ENCODE measurements at regions not wholly inside any gene's neighbourhood (a gene's known extent, or its start where the extent isn't known, plus 50 kb on each side); places are given as distances from the start of the nearest gene placed in this dataset.

DNA sequence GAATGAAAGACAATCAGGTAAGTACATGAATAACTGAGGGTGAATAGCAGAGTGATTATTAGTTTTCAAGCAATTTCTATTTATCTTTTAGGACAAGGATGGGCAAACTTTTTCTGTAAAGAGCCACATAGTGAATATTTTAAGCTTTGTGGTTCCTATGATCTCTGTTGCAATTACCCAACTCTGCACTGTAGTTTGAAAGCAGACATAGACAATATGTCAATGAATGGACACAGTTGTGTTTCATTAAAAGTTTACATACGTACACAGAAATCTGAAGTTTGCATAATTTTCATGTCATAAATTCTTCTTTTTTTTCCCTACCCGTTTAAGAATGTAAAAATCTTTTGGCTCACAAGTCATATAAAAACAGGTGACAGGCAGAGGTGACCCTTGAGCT, 71.4 kb downstream of the ZNF281 start:
- TF ChIP-seq, protein P1, sequence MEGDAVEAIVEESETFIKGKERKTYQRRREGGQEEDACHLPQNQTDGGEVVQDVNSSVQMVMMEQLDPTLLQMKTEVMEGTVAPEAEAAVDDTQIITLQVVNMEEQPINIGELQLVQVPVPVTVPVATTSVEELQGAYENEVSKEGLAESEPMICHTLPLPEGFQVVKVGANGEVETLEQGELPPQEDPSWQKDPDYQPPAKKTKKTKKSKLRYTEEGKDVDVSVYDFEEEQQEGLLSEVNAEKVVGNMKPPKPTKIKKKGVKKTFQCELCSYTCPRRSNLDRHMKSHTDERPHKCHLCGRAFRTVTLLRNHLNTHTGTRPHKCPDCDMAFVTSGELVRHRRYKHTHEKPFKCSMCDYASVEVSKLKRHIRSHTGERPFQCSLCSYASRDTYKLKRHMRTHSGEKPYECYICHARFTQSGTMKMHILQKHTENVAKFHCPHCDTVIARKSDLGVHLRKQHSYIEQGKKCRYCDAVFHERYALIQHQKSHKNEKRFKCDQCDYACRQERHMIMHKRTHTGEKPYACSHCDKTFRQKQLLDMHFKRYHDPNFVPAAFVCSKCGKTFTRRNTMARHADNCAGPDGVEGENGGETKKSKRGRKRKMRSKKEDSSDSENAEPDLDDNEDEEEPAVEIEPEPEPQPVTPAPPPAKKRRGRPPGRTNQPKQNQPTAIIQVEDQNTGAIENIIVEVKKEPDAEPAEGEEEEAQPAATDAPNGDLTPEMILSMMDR (conservative IDR thresholded peaks at IDR 0.05; ENCODE audit: low read length) = no peak
- TF ChIP-seq EZH2phosphoT487 (IDR thresholded peaks at IDR 0.05; ENCODE audit: borderline replicate concordance, low read depth, low read length) = no peak
